ENCODE measurements at regions not wholly inside any gene's neighbourhood (a gene's known extent, or its start where the extent isn't known, plus 50 kb on each side); places are given as distances from the start of the nearest gene placed in this dataset.

- H3K27me3 ChIP-seq (ENCODE audit: insufficient read depth): no peaks in the 10 kb centered on the region
- no peak overlapping the region for H2AFZ ChIP-seq
- Mint-ChIP-seq H3K27me3 (ENCODE audit: insufficient read depth, low read depth, poor library complexity) (no peaks in the 10 kb centered on the region), H3K36me3 (ENCODE audit: low read depth) (peaks cover 11% of the 10 kb centered on the region; the same call in 2 of the 3 replicates), H3K27ac (no peak overlapping the region), H3K9me3 (peaks cover 89% of the 10 kb centered on the region), H3K4me1 (no peaks in the 10 kb centered on the region), H3K4me3 (no peak overlapping the region)
- no peaks in the 10 kb centered on the region for H3K9me2 ChIP-seq (ENCODE audit: insufficient read depth)
- H3K79me2 ChIP-seq (replicated peaks; ENCODE audit: insufficient read depth): no peaks in the 10 kb centered on the region
- no peak overlapping the region for H3K4me2 ChIP-seq
- H3K4me1 ChIP-seq (ENCODE audit: insufficient read depth): peaks cover 11% of the 10 kb centered on the region
- H3K36me3 ChIP-seq (ENCODE audit: insufficient read depth): no peaks in the 10 kb centered on the region
- H3K27ac ChIP-seq (ENCODE audit: low read depth): no peak overlapping the region
- H3F3A ChIP-seq (replicated peaks; ENCODE audit: low read depth): no peaks in the 10 kb centered on the region
- no peaks in the 10 kb centered on the region for H4K20me1 ChIP-seq (replicated peaks; ENCODE audit: insufficient read depth)
- H3K4me3 ChIP-seq: no peak overlapping the region
- DNase-seq (ENCODE audit: low spot score): no peak
- ATAC-seq: no peak
- TF ChIP-seq CREB1 (CRISPR knock-in tag; IDR thresholded peaks at IDR 0.05; ENCODE audit: low read depth) (no peak), JUNB (IDR thresholded peaks at IDR 0.05; ENCODE audit: unreplicated experiment) (no peak), CTCF (conservative IDR thresholded peaks at IDR 0.05; ENCODE audit: low read depth in 2 of 2) (no peak)
Observed at GRCh38 chr14:82412545-82412944, 878.9 kb upstream of the SEL1L start.

GRCh38 chr14:82414853-82415539, 881.3 kb upstream of the SEL1L start:
- Histone ChIP-seq H3K4me3 (no peak overlapping the region), H3K27ac (ENCODE audit: low read depth) (no peak overlapping the region), H3K79me2 (replicated peaks; ENCODE audit: insufficient read depth) (no peaks in the 10 kb centered on the region), H3F3A (replicated peaks; ENCODE audit: low read depth) (no peaks in the 10 kb centered on the region), H3K4me2 (no peak overlapping the region), H3K36me3 (ENCODE audit: insufficient read depth) (no peaks in the 10 kb centered on the region), H2AFZ (no peak overlapping the region), H4K20me1 (replicated peaks; ENCODE audit: insufficient read depth) (no peaks in the 10 kb centered on the region), H3K27me3 (ENCODE audit: insufficient read depth) (no peaks in the 10 kb centered on the region), H3K9me2 (ENCODE audit: insufficient read depth) (no peaks in the 10 kb centered on the region), H3K4me1 (ENCODE audit: insufficient read depth) (peaks cover 11% of the 10 kb centered on the region)
- no peaks in the 10 kb centered on the region for H3K4me1 Mint-ChIP-seq
- peaks cover 95% of the 10 kb centered on the region for H3K9me3 Mint-ChIP-seq
- H3K27ac Mint-ChIP-seq: no peak overlapping the region
- no peak for ATAC-seq
- H3K27me3 Mint-ChIP-seq (ENCODE audit: insufficient read depth, low read depth, poor library complexity): no peaks in the 10 kb centered on the region
- H3K36me3 Mint-ChIP-seq (ENCODE audit: low read depth): peaks cover 15% of the 10 kb centered on the region; the same call in 2 of the 3 replicates
- no peak overlapping the region for H3K4me3 Mint-ChIP-seq
- DNase-seq (ENCODE audit: low spot score): no peak
- TF ChIP-seq ETS1 (IDR thresholded peaks at IDR 0.05): no peak
- TF ChIP-seq EZH2phosphoT487 (IDR thresholded peaks at IDR 0.05; ENCODE audit: unreplicated experiment): no peak
- no peak for TF ChIP-seq POLR2AphosphoS5 (IDR thresholded peaks at IDR 0.05; ENCODE audit: low read depth)
- TF ChIP-seq NANOG (IDR thresholded peaks at IDR 0.05; ENCODE audit: borderline replicate concordance): no peak
- no peak for TF ChIP-seq ZNF114 (CRISPR knock-in tag; IDR thresholded peaks at IDR 0.05)
- no peak for TF ChIP-seq STAT1 (IDR thresholded peaks at IDR 0.05; ENCODE audit: unreplicated experiment)
- TF ChIP-seq REST (IDR thresholded peaks at IDR 0.05; ENCODE audit: unreplicated experiment): no peak
- TF ChIP-seq JUNB (IDR thresholded peaks at IDR 0.05; ENCODE audit: unreplicated experiment): no peak
- no peak for TF ChIP-seq ZNF331 (CRISPR knock-in tag; IDR thresholded peaks at IDR 0.05; ENCODE audit: low read depth)

All from GM23338 (cell line).